ENCODE measurements at regions not wholly inside any gene's neighbourhood (a gene's known extent, or its start where the extent isn't known, plus 50 kb on each side); places are given as distances from the start of the nearest gene placed in this dataset.

DNA sequence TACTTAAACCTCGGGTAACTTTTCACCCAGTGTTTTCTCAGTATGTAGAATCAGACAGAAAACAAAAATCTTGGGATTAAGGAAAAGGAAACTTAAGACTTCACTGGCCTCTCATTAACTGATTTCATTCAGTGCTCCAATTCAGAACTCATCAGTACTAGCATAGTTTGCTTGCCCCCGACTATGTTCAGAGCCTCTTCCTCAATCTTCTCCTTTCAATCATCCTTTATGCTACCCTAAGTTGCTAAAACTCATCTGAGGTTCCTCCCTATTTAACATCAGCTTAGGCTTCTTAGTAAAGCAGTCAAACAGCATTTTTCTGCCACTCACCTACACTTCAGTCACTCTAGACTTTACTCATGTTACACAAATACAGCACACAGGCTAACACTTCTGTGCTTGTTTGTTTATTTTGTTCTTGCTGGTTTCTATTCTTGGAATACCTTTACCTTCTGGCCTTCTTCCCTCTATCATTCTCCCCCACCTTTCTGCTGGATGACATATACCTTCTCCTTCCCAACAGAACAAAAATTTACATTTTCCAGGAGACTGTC lies 163.0 kb upstream of the TLL1 start:
- TF ChIP-seq, protein P1, sequence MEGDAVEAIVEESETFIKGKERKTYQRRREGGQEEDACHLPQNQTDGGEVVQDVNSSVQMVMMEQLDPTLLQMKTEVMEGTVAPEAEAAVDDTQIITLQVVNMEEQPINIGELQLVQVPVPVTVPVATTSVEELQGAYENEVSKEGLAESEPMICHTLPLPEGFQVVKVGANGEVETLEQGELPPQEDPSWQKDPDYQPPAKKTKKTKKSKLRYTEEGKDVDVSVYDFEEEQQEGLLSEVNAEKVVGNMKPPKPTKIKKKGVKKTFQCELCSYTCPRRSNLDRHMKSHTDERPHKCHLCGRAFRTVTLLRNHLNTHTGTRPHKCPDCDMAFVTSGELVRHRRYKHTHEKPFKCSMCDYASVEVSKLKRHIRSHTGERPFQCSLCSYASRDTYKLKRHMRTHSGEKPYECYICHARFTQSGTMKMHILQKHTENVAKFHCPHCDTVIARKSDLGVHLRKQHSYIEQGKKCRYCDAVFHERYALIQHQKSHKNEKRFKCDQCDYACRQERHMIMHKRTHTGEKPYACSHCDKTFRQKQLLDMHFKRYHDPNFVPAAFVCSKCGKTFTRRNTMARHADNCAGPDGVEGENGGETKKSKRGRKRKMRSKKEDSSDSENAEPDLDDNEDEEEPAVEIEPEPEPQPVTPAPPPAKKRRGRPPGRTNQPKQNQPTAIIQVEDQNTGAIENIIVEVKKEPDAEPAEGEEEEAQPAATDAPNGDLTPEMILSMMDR (IDR thresholded peaks at IDR 0.05), result no peak
- no peak for TF ChIP-seq POLR2A (IDR thresholded peaks at IDR 0.05)

All from Peyer's patch (tissue), 4 donors.